ENCODE measurements at regions not wholly inside any gene's neighbourhood (a gene's known extent, or its start where the extent isn't known, plus 50 kb on each side); places are given as distances from the start of the nearest gene placed in this dataset.

DNA sequence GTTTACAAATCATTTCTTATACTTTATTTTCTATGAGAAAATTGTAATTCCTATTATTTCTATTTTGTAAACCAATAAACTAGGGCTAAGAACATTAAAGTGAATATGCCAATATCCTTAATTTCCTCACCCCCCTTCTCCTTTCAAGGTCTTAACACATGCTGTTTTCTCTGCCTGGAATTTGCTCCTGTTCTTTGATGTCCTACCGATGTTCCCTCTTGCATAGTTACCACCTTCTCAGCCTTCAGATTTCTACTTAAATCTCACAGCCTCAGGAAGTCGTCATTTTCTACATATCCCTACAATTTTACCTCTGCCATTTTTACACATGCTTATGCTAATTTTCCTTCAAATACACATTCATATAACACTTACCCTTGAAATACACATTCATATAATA, 890.9 kb upstream of the CDH8 start:
- TF ChIP-seq, protein P1, sequence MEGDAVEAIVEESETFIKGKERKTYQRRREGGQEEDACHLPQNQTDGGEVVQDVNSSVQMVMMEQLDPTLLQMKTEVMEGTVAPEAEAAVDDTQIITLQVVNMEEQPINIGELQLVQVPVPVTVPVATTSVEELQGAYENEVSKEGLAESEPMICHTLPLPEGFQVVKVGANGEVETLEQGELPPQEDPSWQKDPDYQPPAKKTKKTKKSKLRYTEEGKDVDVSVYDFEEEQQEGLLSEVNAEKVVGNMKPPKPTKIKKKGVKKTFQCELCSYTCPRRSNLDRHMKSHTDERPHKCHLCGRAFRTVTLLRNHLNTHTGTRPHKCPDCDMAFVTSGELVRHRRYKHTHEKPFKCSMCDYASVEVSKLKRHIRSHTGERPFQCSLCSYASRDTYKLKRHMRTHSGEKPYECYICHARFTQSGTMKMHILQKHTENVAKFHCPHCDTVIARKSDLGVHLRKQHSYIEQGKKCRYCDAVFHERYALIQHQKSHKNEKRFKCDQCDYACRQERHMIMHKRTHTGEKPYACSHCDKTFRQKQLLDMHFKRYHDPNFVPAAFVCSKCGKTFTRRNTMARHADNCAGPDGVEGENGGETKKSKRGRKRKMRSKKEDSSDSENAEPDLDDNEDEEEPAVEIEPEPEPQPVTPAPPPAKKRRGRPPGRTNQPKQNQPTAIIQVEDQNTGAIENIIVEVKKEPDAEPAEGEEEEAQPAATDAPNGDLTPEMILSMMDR (conservative IDR thresholded peaks at IDR 0.05; ENCODE audit: control insufficient read depth, insufficient read depth, low read depth, low read length) = no peak
- H3K4me3 ChIP-seq (ENCODE audit: control insufficient read depth, low read depth, low read length) = no peak overlapping the region
- no peak for DNase-seq (ENCODE audit: low read depth)

DNA sequence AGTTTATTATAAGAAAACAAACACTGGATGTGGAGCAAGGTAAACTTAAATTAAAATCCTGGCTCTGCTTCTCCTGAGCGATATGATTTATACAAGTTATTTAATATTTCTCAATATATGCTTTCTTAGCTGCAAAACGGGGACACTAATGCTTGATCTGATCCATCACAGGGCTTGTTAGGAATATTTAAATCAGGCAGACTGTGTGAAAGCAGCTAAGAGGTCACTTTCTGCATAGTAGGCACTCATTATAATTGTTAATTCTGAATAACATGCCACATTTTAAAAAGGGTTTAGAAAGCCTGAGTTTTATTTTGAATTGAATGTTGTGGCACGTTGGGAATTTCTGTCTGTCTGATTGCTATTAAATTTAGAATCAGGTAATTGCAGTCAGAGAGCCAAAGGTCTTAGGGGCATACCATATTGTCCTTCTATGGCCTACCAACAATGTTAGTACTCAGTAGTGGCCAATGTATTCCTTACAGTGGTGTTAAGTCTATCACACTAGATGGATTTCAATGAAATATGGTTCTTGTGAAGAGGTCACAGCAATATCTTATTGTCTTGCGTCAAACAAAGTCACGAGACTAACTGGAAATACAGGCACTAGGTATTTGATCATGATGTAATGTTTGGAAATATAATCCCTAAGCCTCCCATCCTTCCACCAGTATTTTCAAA, 890.0 kb upstream of the CDH8 start:
- no peak overlapping the region for H3K4me3 ChIP-seq (ENCODE audit: control insufficient read depth, low read depth, low read length)
- no peak for DNase-seq (ENCODE audit: low read depth)
- TF ChIP-seq, protein P1 (conservative IDR thresholded peaks at IDR 0.05; ENCODE audit: control insufficient read depth, insufficient read depth, low read depth, low read length) = no peak

DNA sequence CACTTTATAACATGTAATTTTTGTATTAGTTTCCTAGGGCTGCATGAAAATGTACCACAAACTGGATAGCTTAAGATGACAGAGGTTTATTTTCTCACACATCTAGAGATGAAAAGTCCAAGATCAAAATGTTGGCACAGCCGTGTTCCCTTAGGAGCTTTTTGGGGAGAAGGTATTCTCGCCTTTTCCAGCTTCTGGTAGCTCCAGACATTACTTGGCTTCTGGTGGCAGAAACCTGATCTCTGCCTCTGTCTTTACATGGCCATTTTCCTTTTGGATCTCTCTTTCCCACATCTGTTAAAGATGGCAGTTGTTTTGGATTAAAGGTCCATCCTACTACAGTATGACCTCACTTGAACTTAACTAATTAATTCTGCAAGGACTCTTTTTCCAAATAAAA, 885.7 kb upstream of the CDH8 start:
- DNase-seq (ENCODE audit: low read depth) = no peak
- TF ChIP-seq, protein P1 (conservative IDR thresholded peaks at IDR 0.05; ENCODE audit: control insufficient read depth, insufficient read depth, low read depth, low read length) = no peak

DNA sequence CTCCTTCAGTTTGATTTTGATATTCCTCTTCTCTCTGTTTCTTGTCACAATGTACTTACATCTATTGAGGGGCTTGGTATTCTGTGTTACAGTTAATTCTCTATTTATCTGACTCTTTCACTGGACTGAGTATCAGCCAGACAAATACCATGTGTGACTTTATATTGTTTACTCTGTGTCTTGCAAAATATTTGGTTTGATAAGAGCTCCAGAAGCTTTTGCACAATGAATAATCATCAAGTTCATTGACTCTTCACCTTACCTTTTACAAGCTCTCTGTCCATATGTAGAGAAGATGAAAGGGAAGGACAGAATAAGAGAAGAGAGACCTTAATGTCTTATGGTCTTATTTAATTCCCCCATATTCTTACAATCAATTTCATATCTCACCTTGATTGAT, 877.7 kb upstream of the CDH8 start:
- TF ChIP-seq, protein P1 (conservative IDR thresholded peaks at IDR 0.05; ENCODE audit: control insufficient read depth, insufficient read depth, low read depth, low read length) = no peak
- DNase-seq (ENCODE audit: low read depth) = no peak
- H3K4me3 ChIP-seq (ENCODE audit: control insufficient read depth, low read depth, low read length) = no peak overlapping the region

More for the DNA sequence above, 885.7 kb upstream of the CDH8 start:
- no peak overlapping the region for H3K4me3 ChIP-seq (ENCODE audit: control insufficient read depth, low read depth, low read length)

DNA sequence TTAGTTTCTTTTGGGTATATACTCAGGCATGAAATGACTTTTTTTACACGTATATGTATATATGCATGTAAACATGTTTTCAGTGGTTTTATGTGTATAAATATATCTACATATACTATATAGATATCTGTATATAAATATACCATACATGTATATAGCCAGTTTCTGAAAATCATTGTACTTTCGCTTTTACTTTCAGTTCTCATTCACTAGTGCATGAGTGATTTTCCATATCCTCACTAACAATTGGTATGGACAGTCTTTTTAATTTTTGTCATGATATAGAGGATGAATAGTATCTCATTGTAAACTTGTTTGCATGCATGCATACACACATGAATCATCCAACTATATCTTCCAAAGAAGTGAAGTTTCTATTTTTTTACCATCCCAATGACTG, 877.1 kb upstream of the CDH8 start:
- no peak for DNase-seq (ENCODE audit: low read depth)
- TF ChIP-seq, protein P1 (conservative IDR thresholded peaks at IDR 0.05; ENCODE audit: control insufficient read depth, insufficient read depth, low read depth, low read length) = no peak
- no peak overlapping the region for H3K4me3 ChIP-seq (ENCODE audit: control insufficient read depth, low read depth, low read length)

DNA sequence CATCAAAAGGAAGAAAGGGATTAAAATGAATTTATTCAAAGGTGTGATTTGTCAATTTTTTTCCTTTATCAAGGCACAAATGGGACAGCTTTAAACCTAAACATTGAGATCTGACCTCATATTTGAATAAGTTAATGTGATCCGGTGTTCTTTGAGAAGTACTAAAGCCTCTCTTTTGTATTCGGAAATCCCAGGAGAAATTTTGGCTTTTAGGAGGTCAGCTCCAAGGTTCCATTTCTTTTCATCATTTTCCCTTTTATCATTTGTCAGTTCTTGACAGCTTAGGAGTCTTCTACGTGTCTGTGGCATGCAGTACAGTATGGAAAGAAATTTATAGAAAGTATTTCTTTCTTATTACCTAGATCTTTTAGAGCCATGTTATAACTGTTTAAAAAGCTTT, 873.4 kb upstream of the CDH8 start:
- TF ChIP-seq, protein P1 (conservative IDR thresholded peaks at IDR 0.05; ENCODE audit: control insufficient read depth, insufficient read depth, low read depth, low read length) = no peak
- no peak overlapping the region for H3K4me3 ChIP-seq (ENCODE audit: control insufficient read depth, low read depth, low read length)
- DNase-seq (ENCODE audit: low read depth) = no peak

DNA sequence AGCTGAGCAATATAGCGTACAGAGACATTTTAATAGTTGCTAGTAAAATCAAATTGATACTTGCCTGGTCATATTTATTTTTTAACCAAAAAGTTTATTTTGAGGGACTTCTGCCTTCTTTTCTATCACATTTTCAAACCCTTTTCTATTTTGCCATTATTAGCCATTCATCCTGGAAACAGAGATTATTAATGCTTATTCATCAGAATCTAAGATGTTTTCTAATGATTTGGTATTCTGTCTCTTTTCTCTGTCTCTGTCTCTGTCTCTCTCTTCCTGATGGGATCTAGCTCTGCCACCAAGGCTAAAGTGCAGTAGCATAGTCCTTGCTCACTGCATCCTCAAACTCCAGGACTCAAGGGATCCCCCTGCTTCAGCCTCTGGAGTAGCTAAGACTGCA, 871.3 kb upstream of the CDH8 start:
- DNase-seq (ENCODE audit: low read depth) = no peak
- TF ChIP-seq, protein P1 (conservative IDR thresholded peaks at IDR 0.05; ENCODE audit: control insufficient read depth, insufficient read depth, low read depth, low read length) = no peak
- H3K4me3 ChIP-seq (ENCODE audit: control insufficient read depth, low read depth, low read length) = no peak overlapping the region
